GM23338 (cell line): ENCODE measurements at regions not wholly inside any gene's neighbourhood (a gene's known extent, or its start where the extent isn't known, plus 50 kb on each side); places are given as distances from the start of the nearest gene placed in this dataset.

Experiments
- ATAC-seq: fragments of 200-7000 bp; cut with Tn5 transposase; 3 replicates; pipeline ENCODE4 v1.9.1; 2020
- DNase-seq: peaks from one replicate; pipeline ENCODE4 v3.0.0-alpha.2; 2015; ENCODE audit warnings: low spot score
- H2AFZ ChIP-seq: fragments of 200-600 bp; sonication (generic); 2 replicates; pipeline ENCODE4 v1.8.0; 2016; ENCODE audit warnings: antibody characterized with exemption, mild to moderate bottlenecking, moderate library complexity
- H3F3A ChIP-seq: fragments of 200-600 bp; sonication (generic); replicated peaks from 2 replicates; pipeline ENCODE4 v1.8.0; 2017; ENCODE audit warnings: antibody characterized with exemption, mixed run types, low read depth
- H3K27ac ChIP-seq: fragments of 200-600 bp; sonication (generic); 2 replicates; pipeline ENCODE4 v1.6.1; 2016; ENCODE audit warnings: low read depth
- H3K27me3 ChIP-seq: fragments of 200-600 bp; sonication (generic); 2 replicates; pipeline ENCODE4 v1.8.0; 2016; ENCODE audit warnings: mild to moderate bottlenecking, mixed run types, moderate library complexity; ENCODE audit not compliant: insufficient read depth
- H3K36me3 ChIP-seq: fragments of 200-600 bp; sonication (generic); 2 replicates; pipeline ENCODE4 v1.8.0; 2016; ENCODE audit warnings: mild to moderate bottlenecking; ENCODE audit not compliant: insufficient read depth
- H3K4me1 ChIP-seq: fragments of 200-600 bp; sonication (generic); 2 replicates; pipeline ENCODE4 v1.8.0; 2016; ENCODE audit warnings: mild to moderate bottlenecking, moderate library complexity; ENCODE audit not compliant: insufficient read depth
- H3K4me2 ChIP-seq: fragments of 200-600 bp; sonication (generic); 2 replicates; pipeline ENCODE4 v1.7.1; 2017; ENCODE audit warnings: mixed run types
- H3K4me3 ChIP-seq: fragments of 200-600 bp; sonication (generic); 2 replicates; pipeline ENCODE4 v1.6.1; 2016; ENCODE audit warnings: mixed run types
- H3K79me2 ChIP-seq: fragments of 200-600 bp; sonication (generic); replicated peaks from 2 replicates; pipeline ENCODE4 v1.8.0; 2017; ENCODE audit warnings: mild to moderate bottlenecking; ENCODE audit not compliant: insufficient read depth
- H3K9me2 ChIP-seq: fragments of 200-600 bp; sonication (generic); 2 replicates; pipeline ENCODE4 v1.8.0; 2017; ENCODE audit not compliant: insufficient read depth
- H4K20me1 ChIP-seq: fragments of 200-600 bp; sonication (generic); replicated peaks from 2 replicates; pipeline ENCODE4 v1.8.0; 2017; ENCODE audit warnings: mild to moderate bottlenecking; ENCODE audit not compliant: insufficient read depth
- H3K27ac Mint-ChIP-seq: 2 replicates; pipeline ENCODE4 v1.8.0; 2020; ENCODE audit warnings: inconsistent platforms, mild to moderate bottlenecking, moderate library complexity, mixed read lengths
- H3K27me3 Mint-ChIP-seq: 3 replicates; pipeline ENCODE4 v1.8.0; 2022; ENCODE audit warnings: low read depth, mild to moderate bottlenecking, moderate library complexity, mixed read lengths, inconsistent platforms; ENCODE audit not compliant: insufficient read depth, poor library complexity
- H3K36me3 Mint-ChIP-seq: 3 replicates; pipeline ENCODE4 v1.8.0; 2021; ENCODE audit warnings: low read depth, mild to moderate bottlenecking, inconsistent platforms, moderate library complexity, mixed read lengths
- H3K4me1 Mint-ChIP-seq: 3 replicates; pipeline ENCODE4 v1.8.0; 2020; ENCODE audit warnings: mild to moderate bottlenecking, inconsistent platforms, mixed read lengths
- H3K4me3 Mint-ChIP-seq: 3 replicates; pipeline ENCODE4 v1.8.0; 2021; ENCODE audit warnings: moderate library complexity, mild to moderate bottlenecking, inconsistent platforms, mixed read lengths
- H3K9me3 Mint-ChIP-seq: 3 replicates; pipeline ENCODE4 v1.8.0; 2020; ENCODE audit warnings: moderate library complexity, mild to moderate bottlenecking, inconsistent platforms, mixed read lengths
- CREB1 ChIP-seq: fragments of 250-450 bp; sonication (Bioruptor Pico); IDR thresholded peaks from 2 replicates; pipeline ENCODE4 v1.5.0; 2020; ENCODE audit warnings: low read depth, mild to moderate bottlenecking, moderate library complexity
- CTCF ChIP-seq, 2 experiments: fragments of 200-600 bp in 1 of 2; sonication (generic) in 1 of 2; conservative IDR thresholded peaks; 2 replicates each; pipeline versions ENCODE4 v1.5.1 to v1.6.1; 2016 to 2017; ENCODE audit warnings: antibody characterized with exemption in 2 of 2, low read depth in 2 of 2, mild to moderate bottlenecking in 2 of 2, moderate library complexity in 1 of 2
- ETS1 ChIP-seq: IDR thresholded peaks from 2 replicates; pipeline ENCODE4 v1.6.1; 2016; ENCODE audit warnings: antibody characterized with exemption
- EZH2 ChIP-seq: fragments of 200-600 bp; sonication (generic); IDR thresholded peaks from one replicate; pipeline ENCODE4 v1.8.0; 2017; ENCODE audit warnings: antibody characterized with exemption, mild to moderate bottlenecking, low read depth; ENCODE audit not compliant: unreplicated experiment
- EZH2phosphoT487 ChIP-seq: fragments of 200-600 bp; sonication (generic); IDR thresholded peaks from one replicate; pipeline ENCODE4 v1.8.1; 2018; ENCODE audit warnings: antibody characterized with exemption; ENCODE audit not compliant: unreplicated experiment
- JUNB ChIP-seq: IDR thresholded peaks from one replicate; pipeline ENCODE4 v1.6.1; 2016; ENCODE audit warnings: antibody characterized with exemption; ENCODE audit not compliant: unreplicated experiment
- NANOG ChIP-seq: IDR thresholded peaks from 2 replicates; pipeline ENCODE4 v1.6.1; 2016; ENCODE audit warnings: antibody characterized with exemption, borderline replicate concordance
- POLR2AphosphoS5 ChIP-seq: IDR thresholded peaks from 2 replicates; pipeline ENCODE4 v1.6.1; 2016; ENCODE audit warnings: antibody characterized with exemption, low read depth
- STAT1 ChIP-seq: IDR thresholded peaks from one replicate; pipeline ENCODE4 v1.6.1; 2016; ENCODE audit warnings: antibody characterized with exemption; ENCODE audit not compliant: unreplicated experiment
- ZNF114 ChIP-seq: fragments of 250-450 bp; sonication (Bioruptor Pico); IDR thresholded peaks from 2 replicates; pipeline ENCODE4 v1.5.0; 2020; ENCODE audit warnings: mild to moderate bottlenecking, moderate library complexity
- ZNF331 ChIP-seq: fragments of 250-450 bp; sonication (Bioruptor Pico); IDR thresholded peaks from 2 replicates; pipeline ENCODE4 v1.5.0; 2020; ENCODE audit warnings: low read depth, mild to moderate bottlenecking, moderate library complexity
- ZNF462 ChIP-seq: fragments of 250-450 bp; sonication (Bioruptor Pico); IDR thresholded peaks from 2 replicates; pipeline ENCODE4 v1.5.0; 2020; ENCODE audit warnings: mild to moderate bottlenecking, moderate library complexity

GRCh38 chr4:128524311-128524710 is 236.7 kb upstream of the PGRMC2 start (continued):
- TF ChIP-seq ETS1 (no peak), ZNF331 (CRISPR knock-in tag) (no peak)

GRCh38 chr4:128521648-128522111 is 234.1 kb upstream of the PGRMC2 start:
- H3K4me1 Mint-ChIP-seq, result peaks cover 28% of the 10 kb centered on the region
- no peaks in the 10 kb centered on the region for H3K9me3 Mint-ChIP-seq
- Histone ChIP-seq H3K4me1 (peaks cover 29% of the 10 kb centered on the region; the same call in 1 of the 2 replicates), H4K20me1 (no peaks in the 10 kb centered on the region), H3K79me2 (no peaks in the 10 kb centered on the region), H3K9me2 (peaks cover 12% of the 10 kb centered on the region), H3K36me3 (no peaks in the 10 kb centered on the region), H3K4me2 (no peak overlapping the region), H2AFZ (no peak overlapping the region), H3K27me3 (no peaks in the 10 kb centered on the region), H3K4me3 (no peak overlapping the region), H3F3A (no peaks in the 10 kb centered on the region), H3K27ac (no peak overlapping the region)
- H3K4me3 Mint-ChIP-seq, result no peak overlapping the region
- ATAC-seq (no peak), DNase-seq (no peak)
- H3K36me3 Mint-ChIP-seq, result no peaks in the 10 kb centered on the region
- no peak overlapping the region for H3K27ac Mint-ChIP-seq
- H3K27me3 Mint-ChIP-seq, result peaks cover 3% of the 10 kb centered on the region
- TF ChIP-seq EZH2phosphoT487 (no peak), POLR2AphosphoS5 (no peak), EZH2 (no peak), ZNF331 (CRISPR knock-in tag) (no peak), ETS1 (no peak), ZNF462 (CRISPR knock-in tag) (no peak), ZNF114 (CRISPR knock-in tag) (no peak), CREB1 (CRISPR knock-in tag) (no peak), NANOG (no peak), STAT1 (no peak), CTCF (conservative IDR thresholded peaks at IDR 0.05; ENCODE audit: low read depth in 2 of 2) (no peak), JUNB (no peak)
